ENCODE measurements at regions not wholly inside any gene's neighbourhood (a gene's known extent, or its start where the extent isn't known, plus 50 kb on each side); places are given as distances from the start of the nearest gene placed in this dataset.

- TF ChIP-seq CTCF (IDR thresholded peaks at IDR 0.05) (no peak), EP300 (IDR thresholded peaks at IDR 0.05) (no peak), POLR2A (IDR thresholded peaks at IDR 0.05; ENCODE audit: low read length) (no peak), ZC3H11A (IDR thresholded peaks at IDR 0.05) (no peak), BHLHE40 (IDR thresholded peaks at IDR 0.05; ENCODE audit: low read depth, low read length) (no peak), RAD21 (conservative IDR thresholded peaks at IDR 0.05 in 1 of 2, IDR thresholded peaks at IDR 0.05 in 1 of 2) (no peak), CHD2 (IDR thresholded peaks at IDR 0.05; ENCODE audit: low read length, partially characterized antibody) (no peak), MAFK (IDR thresholded peaks at IDR 0.05; ENCODE audit: partially characterized antibody) (no peak), USF2 (IDR thresholded peaks at IDR 0.05) (no peak), CBX8 (IDR thresholded peaks at IDR 0.05) (no peak), JUN (IDR thresholded peaks at IDR 0.05) (no peak)
These were observed 58.0 kb upstream of the TEX9 start for GRCh38 chr15:56307180-56307579.

All from A549 (cell line).